Neutrophil (primary cell): ENCODE measurements at regions not wholly inside any gene's neighbourhood (a gene's known extent, or its start where the extent isn't known, plus 50 kb on each side); places are given as distances from the start of the nearest gene placed in this dataset.

Experiments
- H3K27ac ChIP-seq: fragments of 200-600 bp; sonication (generic); 2 replicates; pipeline ENCODE4 v1.5.1; 2016; ENCODE audit warnings: mild to moderate bottlenecking, moderate library complexity
- H3K27me3 ChIP-seq: fragments of 200-600 bp; sonication (generic); 2 replicates; pipeline ENCODE4 v1.6.0; 2016; ENCODE audit warnings: mild to moderate bottlenecking
- H3K36me3 ChIP-seq: fragments of 200-600 bp; sonication (generic); 2 replicates; pipeline ENCODE4 v1.5.1; 2017
- H3K4me1 ChIP-seq, 2 experiments: fragments of 200-600 bp in 1 of 2; sonication (generic) in 1 of 2; 1 replicate in 1 of 2; 2 replicates in 1 of 2; pipeline versions ENCODE4 v1.5.1 to v1.6.1; 2013 to 2016; ENCODE audit warnings: low read depth in 1 of 2, low read length in 1 of 2, mild to moderate bottlenecking in 1 of 2, moderate library complexity in 1 of 2; ENCODE audit not compliant: control insufficient read depth in 1 of 2, insufficient read depth in 1 of 2
- H3K4me3 ChIP-seq, 2 experiments: fragments of 200-600 bp in 1 of 2; sonication (generic) in 1 of 2; 1 replicate in 1 of 2; 2 replicates in 1 of 2; pipeline ENCODE4 v1.5.1; 2013 to 2016; ENCODE audit warnings: low read depth in 1 of 2, low read length in 1 of 2, mild to moderate bottlenecking in 1 of 2, moderate library complexity in 1 of 2
- H3K9me3 ChIP-seq: fragments of 200-600 bp; sonication (generic); 2 replicates; pipeline ENCODE4 v1.5.1; 2016
- TF ChIP-seq, protein P1 (sequence below): fragments of 200-600 bp; sonication (generic); IDR thresholded peaks from 2 replicates; pipeline ENCODE4 v1.5.1; 2016; ENCODE audit warnings: antibody characterized with exemption

DNA sequence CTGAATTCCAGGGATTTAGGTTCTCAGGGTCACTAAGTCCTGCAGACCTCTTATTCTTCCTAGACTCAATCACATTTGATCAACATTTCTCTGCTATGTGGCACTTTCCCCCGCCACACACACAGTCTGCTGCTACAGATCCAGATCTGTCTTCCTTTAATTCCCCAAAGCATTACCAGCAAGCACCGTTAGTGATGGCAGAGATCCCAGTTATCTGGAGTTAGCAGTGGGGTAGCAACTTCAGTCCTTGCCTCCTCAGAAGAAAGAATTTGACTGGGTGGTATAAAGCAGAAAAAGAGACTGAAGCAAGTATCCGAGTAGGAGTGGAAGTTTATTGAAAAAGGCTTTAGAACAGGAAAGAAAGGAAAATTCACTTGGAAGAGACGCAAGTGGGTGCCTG lies 100.4 kb upstream of the ETV3 start:
- Histone ChIP-seq H3K9me3 (no peaks in the 10 kb centered on the region), H3K4me3 (no peak overlapping the region), H3K27ac (no peak overlapping the region), H3K4me1 (no peaks in the 10 kb centered on the region), H3K36me3 (no peaks in the 10 kb centered on the region), H3K27me3 (peaks cover 16% of the 10 kb centered on the region)
- TF ChIP-seq, protein P1, sequence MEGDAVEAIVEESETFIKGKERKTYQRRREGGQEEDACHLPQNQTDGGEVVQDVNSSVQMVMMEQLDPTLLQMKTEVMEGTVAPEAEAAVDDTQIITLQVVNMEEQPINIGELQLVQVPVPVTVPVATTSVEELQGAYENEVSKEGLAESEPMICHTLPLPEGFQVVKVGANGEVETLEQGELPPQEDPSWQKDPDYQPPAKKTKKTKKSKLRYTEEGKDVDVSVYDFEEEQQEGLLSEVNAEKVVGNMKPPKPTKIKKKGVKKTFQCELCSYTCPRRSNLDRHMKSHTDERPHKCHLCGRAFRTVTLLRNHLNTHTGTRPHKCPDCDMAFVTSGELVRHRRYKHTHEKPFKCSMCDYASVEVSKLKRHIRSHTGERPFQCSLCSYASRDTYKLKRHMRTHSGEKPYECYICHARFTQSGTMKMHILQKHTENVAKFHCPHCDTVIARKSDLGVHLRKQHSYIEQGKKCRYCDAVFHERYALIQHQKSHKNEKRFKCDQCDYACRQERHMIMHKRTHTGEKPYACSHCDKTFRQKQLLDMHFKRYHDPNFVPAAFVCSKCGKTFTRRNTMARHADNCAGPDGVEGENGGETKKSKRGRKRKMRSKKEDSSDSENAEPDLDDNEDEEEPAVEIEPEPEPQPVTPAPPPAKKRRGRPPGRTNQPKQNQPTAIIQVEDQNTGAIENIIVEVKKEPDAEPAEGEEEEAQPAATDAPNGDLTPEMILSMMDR: no peak

- Histone ChIP-seq H3K9me3 (no peaks in the 10 kb centered on the region), H3K27ac (no peak overlapping the region), H3K4me1 (no peaks in the 10 kb centered on the region), H3K4me3 (no peak overlapping the region), H3K27me3 (peaks cover 16% of the 10 kb centered on the region), H3K36me3 (no peaks in the 10 kb centered on the region)
- TF ChIP-seq, protein P1: no peak
Measured at GRCh38 chr1:157237981-157238380, 99.8 kb upstream of the ETV3 start.

DNA sequence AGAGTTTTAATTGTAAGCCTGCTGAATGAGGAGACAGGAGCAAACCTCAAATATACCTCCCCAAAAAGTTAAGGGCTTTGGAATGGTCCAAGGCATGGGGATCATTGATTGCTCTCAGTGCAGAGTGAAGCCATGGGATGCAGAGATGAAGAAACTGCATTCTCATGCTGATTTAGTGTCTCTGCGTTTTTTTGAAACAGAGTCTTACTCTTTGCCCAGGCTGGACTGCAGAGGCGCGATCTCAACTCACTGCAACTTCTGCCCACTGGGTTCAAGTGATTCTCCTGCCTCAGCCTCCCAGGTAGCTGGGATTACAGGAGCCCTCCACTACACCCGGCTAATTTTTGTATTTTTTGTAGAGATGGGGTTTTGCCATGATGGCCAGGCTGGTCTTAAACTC lies 99.3 kb upstream of the ETV3 start:
- Histone ChIP-seq H3K36me3 (no peaks in the 10 kb centered on the region), H3K9me3 (no peaks in the 10 kb centered on the region), H3K27ac (no peak overlapping the region), H3K4me1 (no peaks in the 10 kb centered on the region), H3K27me3 (peaks cover 16% of the 10 kb centered on the region), H3K4me3 (no peak overlapping the region)
- TF ChIP-seq, protein P1: no peak

DNA sequence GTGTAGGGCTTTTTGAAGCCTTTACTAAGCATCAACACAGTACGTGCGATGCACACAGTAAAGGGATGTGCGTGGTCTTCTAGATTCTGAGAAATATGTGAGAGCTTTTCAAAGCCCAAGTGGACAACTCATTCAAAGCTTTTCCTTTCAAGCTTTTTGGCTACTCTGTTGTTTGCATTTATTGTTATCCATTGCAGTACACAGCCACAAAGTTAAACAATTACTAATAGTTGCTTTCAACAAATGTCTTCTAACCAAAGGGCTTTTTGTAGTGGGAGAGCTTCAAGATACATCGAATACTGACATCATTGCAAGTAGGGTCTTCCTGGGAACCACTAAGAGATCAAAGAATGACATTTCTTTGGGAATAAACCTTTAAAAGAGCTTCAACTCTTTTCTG lies 97.9 kb upstream of the ETV3 start:
- Histone ChIP-seq H3K27ac (no peak overlapping the region), H3K36me3 (no peaks in the 10 kb centered on the region), H3K4me1 (no peaks in the 10 kb centered on the region), H3K9me3 (no peaks in the 10 kb centered on the region), H3K27me3 (peaks cover 16% of the 10 kb centered on the region), H3K4me3 (no peak overlapping the region)
- TF ChIP-seq, protein P1: no peak

DNA sequence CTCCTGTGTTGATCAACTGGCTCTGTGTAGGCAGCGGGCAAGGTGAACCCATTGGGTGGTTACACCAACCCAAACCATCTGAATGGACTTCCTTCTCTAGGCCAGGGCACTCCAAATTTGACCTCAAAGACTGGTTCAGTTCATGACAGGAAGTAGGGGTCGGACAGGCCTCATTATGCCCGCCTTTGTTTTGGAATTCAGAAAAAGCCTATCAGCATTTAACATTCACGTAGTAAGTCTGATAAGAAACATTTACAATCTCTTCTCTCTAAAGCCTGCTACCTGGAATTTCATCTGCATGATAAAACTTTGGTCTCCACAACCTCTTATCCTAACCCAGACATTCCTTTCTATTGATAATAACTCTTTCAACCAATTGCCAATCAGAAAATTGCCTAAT lies 97.1 kb upstream of the ETV3 start:
- TF ChIP-seq, protein P1: no peak
- no peaks in the 10 kb centered on the region for H3K36me3 ChIP-seq
- H3K27ac ChIP-seq: no peak overlapping the region
- no peak overlapping the region for H3K4me3 ChIP-seq
- peaks cover 16% of the 10 kb centered on the region for H3K27me3 ChIP-seq
- H3K4me1 ChIP-seq: no peaks in the 10 kb centered on the region
- no peaks in the 10 kb centered on the region for H3K9me3 ChIP-seq

DNA sequence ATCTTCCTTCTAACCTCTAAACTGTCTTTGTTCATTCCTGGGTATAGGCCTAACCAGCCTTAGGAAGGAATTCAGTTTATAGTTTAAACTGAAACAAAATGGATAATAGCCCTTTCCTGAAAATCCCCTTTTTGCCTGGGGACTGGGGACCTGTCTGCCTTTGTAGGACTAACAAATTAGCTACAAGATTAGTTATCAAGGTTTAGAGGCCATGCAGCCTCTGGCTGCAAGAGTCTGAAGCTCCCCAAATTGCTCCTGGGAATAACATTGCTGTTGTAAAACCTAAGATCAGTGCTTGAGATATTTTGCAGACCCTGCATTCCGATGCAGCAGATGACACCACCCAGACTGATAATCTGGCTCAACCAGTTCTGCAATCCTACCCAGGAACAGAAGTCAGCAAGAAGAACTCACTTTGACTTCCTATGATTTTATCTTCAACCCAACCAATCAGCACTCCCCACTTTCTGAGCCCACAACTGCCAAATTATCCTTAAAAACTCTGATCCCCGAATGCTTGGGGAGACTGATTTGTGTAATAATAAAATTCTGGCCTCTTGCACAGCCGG lies 96.6 kb upstream of the ETV3 start:
- Histone ChIP-seq H3K4me1 (no peaks in the 10 kb centered on the region), H3K4me3 (no peak overlapping the region), H3K27ac (no peak overlapping the region), H3K9me3 (no peaks in the 10 kb centered on the region), H3K27me3 (peaks cover 16% of the 10 kb centered on the region), H3K36me3 (no peaks in the 10 kb centered on the region)
- TF ChIP-seq, protein P1: no peak
